NCI-H187 (cell line): ENCODE measurements at regions not wholly inside any gene's neighbourhood (a gene's known extent, or its start where the extent isn't known, plus 50 kb on each side); places are given as distances from the start of the nearest gene placed in this dataset.
"Not testable (repeated sequence)": the region's sequence is repeated elsewhere in the genome, so short reads cannot be mapped to it uniquely, and the experiment has no call there.

Source experiments
- DNase-seq, 2 experiments: peaks; one replicate each; lab custom pipeline; 2025; lab: John Stamatoyannopoulos, UW

DNA sequence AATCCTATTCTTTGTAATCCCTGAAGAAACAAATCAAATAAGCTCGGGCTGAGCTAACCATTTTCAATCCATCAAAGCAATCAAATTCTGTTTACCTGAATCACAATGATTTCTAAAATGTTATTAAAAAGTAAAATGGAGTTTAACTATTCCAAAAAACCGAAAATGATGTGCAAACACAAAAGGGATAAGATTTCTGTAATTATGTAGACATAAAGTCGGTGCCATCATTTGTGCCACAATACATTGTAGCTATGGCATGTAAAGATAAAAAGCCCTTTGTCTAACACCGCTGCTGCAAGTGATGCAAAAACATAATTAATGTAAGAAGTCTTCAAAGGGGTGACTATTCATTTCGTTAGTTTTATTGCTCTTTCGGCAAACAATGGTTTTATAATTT lies 125.1 kb upstream of the FAM204A start:
- DNase-seq, result no peak

DNA sequence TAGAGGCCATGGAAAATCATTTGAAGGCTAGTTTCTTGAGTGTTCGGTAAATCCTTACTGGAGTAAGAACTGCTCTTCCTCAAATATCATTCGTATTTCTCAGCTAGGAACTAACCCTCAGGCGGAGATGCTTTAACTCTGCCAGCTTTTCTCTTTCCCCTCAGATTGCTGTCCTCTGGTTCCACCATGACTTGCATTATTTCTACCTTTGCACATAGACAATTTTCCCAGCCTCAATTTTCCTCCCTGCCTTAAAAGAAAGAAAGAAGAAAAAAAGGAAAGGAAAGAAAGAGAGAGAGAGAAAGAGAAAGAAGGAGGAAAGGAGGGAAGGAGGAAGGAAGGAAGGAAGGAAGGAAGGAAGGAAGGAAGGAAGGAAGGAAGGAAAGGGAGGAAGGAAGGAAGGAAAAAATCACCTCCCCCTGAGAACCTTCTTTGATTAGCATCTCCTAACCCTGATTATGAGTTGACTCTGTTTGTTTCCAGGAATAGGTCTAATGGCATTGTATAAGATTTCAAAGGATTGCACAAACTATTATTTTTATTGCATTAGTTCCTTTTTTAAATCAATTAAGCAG lies 123.3 kb upstream of the FAM204A start:
- DNase-seq, result no peak

DNA sequence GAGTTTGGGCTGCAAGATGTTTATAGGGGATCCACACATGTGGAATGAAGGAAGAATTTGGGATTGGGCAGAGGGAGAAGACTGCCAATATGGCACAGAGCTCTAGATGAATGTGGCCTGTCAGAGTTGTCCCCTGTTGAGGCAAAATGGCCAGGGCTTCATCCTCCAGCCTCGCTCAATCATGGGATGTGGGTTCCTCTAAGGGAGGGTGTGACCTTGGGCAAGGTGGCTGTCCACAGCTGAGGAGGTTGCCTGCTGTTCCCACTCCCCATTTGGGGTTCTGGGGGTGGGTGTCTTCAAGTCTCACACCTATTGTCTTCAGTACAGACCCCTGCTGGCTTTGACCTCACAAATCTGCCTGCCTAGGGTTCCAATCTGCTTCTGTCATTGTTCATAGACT lies 121.6 kb upstream of the FAM204A start:
- DNase-seq, result no peak

DNA sequence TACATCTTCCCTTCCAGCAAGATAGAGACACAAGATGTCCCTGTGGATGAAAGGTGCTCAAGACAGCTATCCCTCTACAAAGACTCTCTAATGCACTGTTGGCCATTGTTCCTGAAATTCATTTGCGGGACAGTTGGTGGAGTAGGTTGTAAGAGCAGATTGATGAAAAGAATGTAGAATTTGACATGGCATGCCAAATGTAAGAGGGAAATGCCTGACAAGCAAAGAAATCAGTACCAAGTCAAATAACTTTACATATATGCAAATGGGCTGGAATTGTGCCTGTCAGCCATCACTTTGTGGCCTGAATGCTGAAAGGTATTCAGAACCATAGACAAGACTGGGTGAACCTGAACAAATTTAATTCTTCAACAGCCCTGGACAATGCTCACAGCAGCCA lies 120.3 kb upstream of the FAM204A start:
- no peak for DNase-seq

DNA sequence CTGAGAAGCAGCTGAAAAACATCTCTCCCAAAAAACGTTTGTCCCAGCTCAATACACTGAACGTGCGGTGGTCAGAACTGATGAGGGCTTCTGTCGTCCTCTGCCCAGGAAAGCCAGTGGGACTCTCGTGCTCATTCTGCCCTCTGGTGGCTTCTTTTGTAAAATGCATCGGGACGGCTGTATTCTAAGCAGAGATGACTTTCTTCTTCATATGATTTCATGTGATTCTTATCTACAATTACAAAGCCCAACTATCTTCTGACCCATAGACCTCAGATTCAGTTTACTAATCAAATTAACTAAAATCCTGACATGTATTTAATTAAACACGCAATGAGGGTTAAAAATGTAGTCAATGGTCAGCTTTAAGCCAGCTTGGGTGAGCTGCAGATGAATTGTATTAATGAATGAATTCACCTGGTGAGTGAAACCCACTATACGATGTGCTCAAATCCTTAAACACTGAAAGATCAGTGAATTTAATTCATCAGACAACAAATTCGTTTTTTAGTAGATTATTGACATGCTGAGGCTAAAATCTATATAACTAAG lies 117.6 kb upstream of the FAM204A start:
- peak; percentile 2 to 34 for DNase-seq

DNA sequence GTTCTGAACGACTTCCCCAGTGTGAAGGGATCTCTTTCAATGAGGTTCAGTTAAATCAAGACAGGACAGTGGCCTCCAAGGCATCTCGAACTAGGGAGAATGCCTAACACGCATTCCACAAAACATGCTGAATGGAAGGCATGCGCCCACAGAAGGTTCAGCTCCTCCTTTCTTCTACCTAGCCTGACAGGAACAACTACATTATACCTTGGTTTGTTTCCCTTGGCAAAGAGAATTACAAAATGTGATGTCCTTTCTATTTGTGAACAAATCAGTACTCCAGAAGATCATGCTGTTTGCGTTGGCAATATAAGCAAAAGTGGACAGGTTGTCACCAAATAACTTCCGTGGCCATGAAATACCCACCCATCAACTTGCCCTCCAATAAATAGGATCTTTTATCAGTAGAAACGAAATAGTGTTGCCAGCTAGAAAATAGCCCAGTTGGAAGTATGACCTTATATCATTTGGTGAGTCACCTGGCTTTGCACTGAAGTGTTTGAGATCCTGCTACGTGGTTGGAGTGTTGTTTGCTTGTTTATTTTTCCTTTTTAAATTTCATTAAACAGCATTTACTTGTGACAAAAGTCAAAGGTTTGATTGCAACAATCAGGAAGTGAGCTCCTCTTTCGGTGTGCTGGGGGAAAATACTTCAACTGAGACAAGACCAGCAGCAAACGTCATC lies 117.0 kb upstream of the FAM204A start:
- no peak for DNase-seq

DNA sequence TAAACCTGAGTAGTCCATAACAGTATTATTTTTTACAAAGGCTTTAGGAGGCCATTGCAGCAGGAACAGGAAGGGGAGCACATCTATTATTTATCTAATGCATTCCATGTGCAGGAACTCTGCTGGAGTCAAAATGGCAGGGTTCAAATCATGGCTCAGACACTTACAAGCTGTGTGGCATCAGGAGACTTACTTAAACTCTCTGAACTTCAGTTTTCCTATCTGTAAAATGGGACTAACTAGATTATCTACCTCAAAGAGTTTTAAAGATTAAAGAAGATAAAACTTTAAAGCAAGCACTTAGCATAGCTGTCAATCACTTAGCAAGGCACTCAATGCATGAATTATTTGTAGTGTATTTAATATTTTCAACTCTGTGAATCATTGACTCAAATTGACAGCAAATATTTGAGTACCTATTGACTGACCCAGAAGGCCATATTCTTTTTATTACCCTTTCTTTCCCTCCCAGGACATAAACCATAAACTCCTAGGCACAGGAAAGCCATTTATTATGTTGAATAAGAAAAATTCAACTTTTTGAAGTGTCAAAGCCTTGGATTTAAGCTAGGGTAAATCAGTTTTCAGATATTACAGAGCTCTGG lies 115.8 kb upstream of the FAM204A start:
- no peak for DNase-seq

DNA sequence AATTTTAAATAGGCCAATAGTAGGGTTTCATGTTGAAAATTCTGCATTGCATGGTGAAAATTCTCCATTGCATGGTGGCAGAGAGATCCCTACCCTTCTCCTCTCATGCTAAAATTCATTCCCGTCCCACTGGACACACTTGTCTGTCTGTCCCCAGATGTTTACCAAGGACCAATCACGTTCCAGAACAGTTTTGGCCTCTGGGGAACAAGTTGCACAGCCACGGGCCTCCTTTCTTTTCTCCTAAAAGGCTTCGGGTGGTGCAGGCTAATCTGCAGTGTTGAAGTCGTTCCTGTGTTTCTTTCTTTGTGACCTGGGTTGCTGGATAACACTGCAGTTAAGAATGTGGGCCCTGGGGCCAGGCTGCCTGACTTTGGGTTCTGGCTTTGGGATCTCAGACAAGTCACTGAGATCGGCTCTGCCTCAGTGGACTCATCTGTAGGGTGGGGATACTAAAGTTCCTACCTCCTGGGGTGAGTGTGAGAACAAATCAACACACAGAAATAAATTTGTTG lies 113.1 kb upstream of the FAM204A start:
- DNase-seq, result no peak

DNA sequence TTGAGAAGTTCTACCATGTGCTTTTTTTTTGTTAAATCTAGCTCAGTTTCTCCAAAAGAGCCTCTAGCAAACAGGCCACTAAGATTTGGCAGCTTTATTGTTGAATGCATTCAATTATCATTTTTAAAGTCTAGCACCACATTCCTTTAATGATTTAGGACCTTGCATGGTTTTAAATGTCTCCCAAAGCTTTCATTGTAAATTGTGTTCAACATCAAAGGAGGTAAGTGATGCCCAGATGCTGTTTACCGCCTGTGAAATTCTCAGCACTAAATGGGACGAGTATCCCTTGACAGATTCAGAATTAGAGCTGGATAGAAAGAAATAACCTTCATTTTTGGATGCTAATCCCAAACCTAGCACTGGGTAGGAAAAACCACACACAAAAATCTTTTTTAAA lies 112.1 kb upstream of the FAM204A start:
- DNase-seq, result no peak

DNA sequence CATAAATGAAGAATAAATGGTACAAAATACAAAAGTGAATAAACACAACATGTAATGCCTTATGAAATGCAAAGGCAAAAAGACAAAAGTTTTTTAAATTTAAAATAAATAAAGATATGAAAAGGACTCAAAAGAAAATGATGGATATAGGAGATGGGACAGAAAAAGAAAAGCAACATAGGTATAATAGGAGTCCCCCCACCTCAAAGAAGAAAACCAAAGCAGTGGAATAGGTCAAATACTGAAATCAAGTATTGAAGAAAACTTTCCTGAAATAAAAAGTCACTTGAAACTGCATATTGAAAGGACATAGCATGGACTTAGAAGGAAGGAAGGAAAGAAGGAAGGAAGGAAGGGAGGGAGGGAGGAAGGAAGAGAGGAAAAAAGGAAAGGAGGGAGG lies 110.0 kb upstream of the FAM204A start:
- no peak for DNase-seq

DNA sequence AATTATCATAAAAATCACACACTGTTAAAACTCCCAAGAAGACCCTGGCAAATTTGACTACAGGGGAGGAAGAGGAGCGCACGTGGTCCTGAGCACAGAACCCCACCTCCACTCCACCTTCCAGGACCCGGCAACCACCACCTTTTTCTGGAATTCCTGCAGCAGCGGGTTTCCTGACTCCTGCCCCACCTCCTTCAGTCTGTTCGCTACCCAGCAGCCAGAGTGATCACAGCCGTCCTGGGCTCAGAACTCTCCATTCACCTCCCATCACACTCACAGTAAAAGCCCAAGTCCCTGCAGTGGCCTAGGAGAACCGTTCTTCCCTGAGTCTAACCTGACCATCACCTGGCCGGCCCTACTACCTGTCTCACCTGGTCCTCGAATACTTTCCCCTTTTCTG lies 107.4 kb upstream of the FAM204A start:
- DNase-seq, result no peak

DNA sequence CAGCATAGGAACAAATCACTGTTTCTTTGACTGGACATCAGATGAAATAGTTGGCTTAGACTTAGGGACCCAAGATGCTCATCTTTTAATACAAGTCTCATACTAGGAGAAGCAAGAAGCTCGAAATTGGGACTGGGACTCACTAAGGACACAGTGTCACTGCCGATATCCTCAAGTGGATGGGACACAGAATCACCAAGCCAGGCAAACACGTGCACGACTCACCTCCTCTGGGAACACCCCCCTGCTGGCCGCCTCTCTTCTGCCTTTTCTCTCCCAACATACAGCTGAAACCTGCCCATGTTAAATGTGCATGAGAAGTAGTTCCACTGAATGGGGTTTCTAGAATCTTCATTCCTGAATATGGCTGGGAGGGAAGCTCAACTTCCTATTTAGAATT lies 106.6 kb upstream of the FAM204A start:
- DNase-seq, result no peak

DNA sequence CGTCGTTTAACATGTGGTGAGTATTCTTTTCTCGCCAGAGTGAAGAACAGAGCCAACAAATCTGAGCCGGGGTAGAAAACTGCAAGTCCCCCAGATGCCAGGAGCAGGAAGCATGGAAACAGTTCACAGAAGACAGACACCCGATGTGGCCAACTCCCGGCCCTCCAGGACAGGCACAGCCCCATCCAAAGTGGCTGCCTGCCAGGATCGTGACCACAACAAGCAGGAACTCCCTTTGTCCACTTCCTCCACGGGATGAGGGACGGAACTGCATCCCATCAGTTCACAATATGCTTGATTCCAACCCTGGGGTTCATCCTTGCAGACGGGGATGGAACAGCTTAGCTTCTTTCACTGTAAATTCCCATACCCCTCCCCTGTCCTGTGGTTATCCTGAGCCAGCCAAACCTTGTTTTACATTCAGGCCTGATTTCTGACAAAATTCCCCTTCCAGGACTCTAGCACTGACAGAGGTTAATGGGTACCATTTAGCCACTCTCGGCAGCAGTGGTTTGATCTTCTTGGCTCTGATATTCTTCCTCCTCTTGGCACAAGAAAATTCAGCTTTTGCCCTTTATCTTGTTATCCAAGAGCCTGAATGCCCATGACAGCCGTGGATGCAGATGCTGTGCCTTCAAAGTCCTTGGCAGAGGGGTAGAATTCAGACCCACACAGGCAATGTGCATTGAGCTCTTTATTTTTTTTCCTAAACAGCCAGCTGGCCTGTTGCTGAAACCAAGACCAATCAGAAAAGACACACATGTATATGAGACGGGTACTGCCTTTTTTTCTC lies 105.5 kb upstream of the FAM204A start:
- DNase-seq, result no peak

DNA sequence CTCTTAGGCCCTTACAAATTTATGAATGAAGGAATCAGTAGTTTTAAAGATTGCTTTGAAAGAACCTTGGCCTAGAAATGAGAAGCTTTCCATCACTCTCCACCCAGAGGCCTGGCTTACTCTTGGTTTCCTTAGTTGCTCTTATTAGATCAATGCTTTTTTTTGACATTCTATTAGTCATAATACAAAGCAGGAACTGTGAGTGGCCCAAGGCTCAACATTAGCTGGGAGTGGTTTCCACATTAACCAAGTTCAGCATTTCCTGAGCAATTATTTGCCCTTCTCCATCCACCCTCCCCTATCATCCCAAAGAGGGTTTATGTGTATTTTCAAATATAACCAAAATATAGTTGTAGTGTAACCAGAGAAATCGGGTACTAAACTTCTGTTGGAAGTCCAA lies 103.4 kb upstream of the FAM204A start:
- DNase-seq, result no peak

DNA sequence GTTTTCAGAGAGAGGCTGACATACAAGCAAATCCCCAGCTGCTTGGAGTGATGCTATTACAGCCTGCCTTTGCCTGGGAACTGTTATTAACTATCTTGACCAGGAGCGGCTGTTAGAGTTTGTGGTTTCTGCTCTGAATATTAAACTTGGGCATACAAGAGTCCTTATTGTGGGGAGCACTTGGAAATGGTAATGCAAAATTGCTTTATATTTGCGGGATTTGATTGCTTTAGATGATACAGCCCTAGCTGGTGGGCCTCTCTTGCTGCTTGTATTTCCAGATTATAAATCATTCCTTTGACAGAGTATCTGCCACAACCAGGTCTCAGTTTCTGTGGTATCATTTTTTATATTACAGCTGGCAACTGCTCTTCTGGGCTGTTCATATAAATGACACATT lies 101.9 kb upstream of the FAM204A start:
- DNase-seq, result no peak

DNA sequence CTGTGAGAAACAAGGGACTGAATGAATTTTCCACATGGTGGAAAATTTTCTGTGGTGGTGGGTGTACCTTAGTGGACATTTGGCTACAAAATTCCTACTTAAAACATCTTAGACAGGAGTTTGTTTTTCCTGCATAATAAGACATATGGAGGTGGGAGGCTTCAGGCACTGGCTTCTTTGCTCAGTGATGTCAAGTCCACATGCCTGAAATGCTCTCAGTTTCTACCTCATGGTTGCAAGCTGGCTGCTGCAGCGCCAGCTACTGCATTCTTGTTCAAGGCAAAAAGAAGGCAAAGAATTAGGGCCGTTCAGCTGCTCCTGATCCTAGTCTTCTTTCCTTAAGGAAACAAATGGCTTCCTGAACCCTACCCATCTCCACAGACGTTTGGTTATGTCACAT lies 99.9 kb upstream of the FAM204A start:
- DNase-seq, result no peak

DNA sequence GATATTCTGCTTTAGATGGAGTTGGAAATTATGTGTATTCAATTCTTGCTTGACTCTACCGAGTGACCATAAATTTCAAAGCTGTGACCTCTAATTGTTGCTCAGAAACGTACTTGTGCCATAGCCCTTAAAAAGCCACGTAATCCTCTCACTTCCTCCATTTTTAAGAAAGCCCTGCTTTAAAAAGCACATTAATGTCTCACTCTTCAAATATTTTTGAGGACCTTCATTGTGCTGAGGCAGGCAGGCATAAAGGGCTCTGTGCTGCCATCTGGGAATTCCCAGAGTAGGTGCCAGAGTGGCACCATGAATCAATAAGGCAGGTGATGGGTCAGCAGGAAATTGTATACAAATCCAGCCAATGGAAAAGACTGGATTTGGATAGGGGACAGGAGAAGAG lies 97.7 kb upstream of the FAM204A start:
- DNase-seq, result no peak

DNA sequence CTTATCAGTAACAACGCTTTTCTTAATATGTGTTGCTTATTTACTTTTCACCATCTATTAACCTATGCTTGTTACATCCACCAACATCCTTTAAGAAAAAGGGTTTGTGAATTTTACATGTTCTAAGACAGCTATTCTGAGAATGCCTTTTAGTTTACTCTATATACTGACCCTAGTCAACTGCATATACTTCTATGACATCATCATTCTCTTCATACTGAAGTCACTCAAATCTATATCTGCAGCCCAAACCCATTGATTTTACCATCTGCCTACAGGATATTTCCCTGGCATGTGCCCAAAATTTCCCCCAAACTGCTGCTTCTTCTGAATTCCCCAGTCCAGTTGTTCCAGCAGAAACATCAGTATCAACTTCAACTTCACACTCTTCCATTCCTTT lies 94.6 kb upstream of the FAM204A start:
- no peak for DNase-seq

DNA sequence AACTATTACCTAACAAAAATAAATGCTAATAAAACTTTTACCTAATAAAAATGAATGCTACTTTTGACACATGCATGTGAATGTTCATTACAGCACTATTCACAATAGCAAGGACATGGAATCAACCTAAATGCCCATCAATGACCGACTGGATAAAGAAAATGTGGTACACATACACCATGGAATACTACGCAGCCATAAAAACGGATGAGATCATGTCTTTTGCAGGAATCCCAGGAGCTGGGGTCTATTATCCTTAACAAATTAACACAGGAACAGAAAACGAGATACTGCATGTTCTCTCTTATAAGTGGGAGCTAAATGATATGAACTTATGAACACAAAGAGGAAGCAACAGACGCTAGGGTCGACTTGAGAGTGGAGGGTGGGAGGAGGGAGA lies 88.1 kb upstream of the FAM204A start:
- DNase-seq, result no peak

DNA sequence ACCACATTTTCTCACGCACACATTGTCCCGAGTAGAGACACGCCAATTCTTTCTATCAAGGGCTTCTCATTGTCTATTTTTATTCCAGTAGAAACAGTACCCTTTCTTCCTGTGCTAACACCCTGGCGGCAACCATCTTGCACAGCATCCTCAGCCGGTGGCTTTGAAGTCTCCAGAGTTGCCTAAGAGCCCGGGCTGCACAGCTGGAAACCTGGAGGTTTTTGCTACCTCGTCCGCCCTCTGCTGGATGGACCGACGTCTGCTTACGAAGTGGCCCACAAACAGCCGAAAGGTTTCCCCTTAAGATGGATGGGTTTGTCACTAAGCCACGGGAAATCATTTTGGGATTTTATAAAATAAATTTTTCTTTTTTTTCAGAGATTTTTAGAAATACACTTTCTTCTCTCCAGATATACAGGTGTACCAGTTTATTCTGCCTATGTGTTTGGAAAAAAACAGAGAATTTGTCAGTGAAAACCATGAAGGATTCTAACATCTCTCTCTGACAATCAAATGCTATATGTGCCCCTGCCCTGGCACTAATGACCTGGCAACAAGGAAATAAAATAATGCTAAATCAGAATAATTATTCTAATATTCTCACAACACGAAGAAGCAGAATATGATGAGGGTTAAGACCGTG lies 81.8 kb upstream of the FAM204A start:
- DNase-seq, result peak; percentile 3 to 20

DNA sequence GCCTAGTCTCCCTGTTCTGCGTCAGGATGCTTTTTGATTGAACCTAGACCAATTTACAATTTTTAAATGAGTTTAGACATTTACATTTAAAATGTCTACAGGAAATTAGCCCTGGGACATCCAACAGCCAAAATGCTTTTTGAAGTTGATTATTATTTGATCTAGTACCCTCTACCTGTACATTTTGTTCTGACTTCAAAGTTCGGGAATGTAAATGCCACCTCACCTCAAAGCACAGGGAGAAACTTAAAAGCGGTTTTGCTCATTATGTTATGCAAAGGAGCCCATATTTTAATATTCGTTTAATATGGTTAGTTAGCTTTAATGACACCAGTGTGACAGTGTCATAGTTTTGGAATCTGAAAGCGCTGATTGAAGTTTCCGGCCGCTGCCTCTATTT lies 80.1 kb upstream of the FAM204A start:
- no peak for DNase-seq

DNA sequence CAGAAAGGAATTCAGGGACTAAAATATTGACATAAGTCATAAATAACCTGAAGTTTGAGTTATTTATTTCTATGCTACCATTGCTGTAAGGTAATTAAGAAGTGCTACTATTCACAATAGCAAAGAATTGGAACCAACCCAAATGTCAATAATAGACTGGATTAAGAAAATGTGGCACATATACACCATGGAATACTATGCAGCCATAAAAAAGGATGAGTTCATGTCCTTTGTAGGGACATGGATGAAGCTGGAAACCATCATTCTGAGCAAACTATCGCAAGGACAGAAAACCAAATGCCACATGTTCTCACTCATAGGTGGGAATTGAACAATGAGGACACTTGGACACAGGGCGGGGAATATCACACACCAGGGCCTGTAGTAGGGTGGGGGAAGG lies 77.9 kb upstream of the FAM204A start:
- not testable (repeated sequence) for DNase-seq
